SH-SY5Y (cell line): ENCODE measurements at regions not wholly inside any gene's neighbourhood (a gene's known extent, or its start where the extent isn't known, plus 50 kb on each side); places are given as distances from the start of the nearest gene placed in this dataset.

Source experiments
- GATA2 ChIP-seq: IDR thresholded peaks from 2 replicates; pipeline ENCODE4 v1.6.1; 2011; ENCODE audit warnings: mild to moderate bottlenecking, low read depth, low read length
- GATA3 ChIP-seq: IDR thresholded peaks from 2 replicates; pipeline ENCODE4 v1.6.1; 2011; ENCODE audit warnings: low read depth, mild to moderate bottlenecking, low read length, moderate library complexity

DNA sequence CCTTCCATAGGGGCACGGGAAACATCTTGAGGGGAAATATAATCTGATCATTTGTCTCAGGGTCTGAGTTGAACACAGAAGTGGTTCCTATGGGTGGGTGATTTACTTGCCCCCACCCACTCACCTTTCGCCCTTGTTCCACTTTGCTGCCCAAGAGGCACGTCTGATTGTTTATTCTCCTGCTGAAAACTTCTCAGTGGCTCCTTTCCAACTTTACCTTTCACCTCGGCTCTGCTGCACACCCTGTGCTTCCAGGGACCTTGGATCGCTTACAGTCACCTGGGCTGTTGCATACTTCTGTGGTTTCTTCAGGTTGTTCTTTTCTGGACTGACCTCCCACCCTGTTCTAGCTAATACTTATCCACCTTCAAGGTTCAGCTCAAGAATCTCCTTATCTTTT lies 213.4 kb upstream of the JADE1 start:
- TF ChIP-seq GATA2 (no peak), GATA3 (no peak)
